ENCODE measurements at regions not wholly inside any gene's neighbourhood (a gene's known extent, or its start where the extent isn't known, plus 50 kb on each side); places are given as distances from the start of the nearest gene placed in this dataset.

- H3K4me3 ChIP-seq (ENCODE audit: extremely low read depth in 1 of 4, insufficient read depth in 2 of 4, low read depth in 3 of 4, low read length in 4 of 4) = no peak overlapping the region
- no peak overlapping the region for H2BK15ac ChIP-seq (ENCODE audit: low read length)
- no peak overlapping the region for H3K56ac ChIP-seq (replicated peaks; ENCODE audit: insufficient read length, low read depth, low read length)
- H2BK20ac ChIP-seq (ENCODE audit: low read length) = no peak overlapping the region
- no peak overlapping the region for H3K23ac ChIP-seq (ENCODE audit: insufficient read length)
- H3K23me2 ChIP-seq (ENCODE audit: low read depth, low read length) = peaks cover 3% of the 10 kb centered on the region; the same call in 1 of the 2 replicates
- H4K91ac ChIP-seq (replicated peaks; ENCODE audit: insufficient read length, low read length) = no peak overlapping the region
- H2AFZ ChIP-seq (ENCODE audit: low read length) = no peak overlapping the region
- POLR2A ChIA-PET (ENCODE audit: partially characterized antibody) = no interaction called here
- H3K79me1 ChIP-seq (ENCODE audit: low read depth, low read length) = 0 out of 2 replicates have a peak, but pooled peaks cover 3% of the 10 kb centered on the region
- no peak overlapping the region for H2BK12ac ChIP-seq (ENCODE audit: low read depth, low read length)
- no peak for DNase-seq (ENCODE audit: low read depth in 1 of 2, low spot score in 2 of 2)
- no peak overlapping the region for H2BK120ac ChIP-seq (replicated peaks; ENCODE audit: low read depth, low read length)
- 91% methylated on average over 1 of the region's 1 CpG; no CpG with 5 or more reads in 1 of the 2 experiments for WGBS, 2 experiments (ENCODE audit: extremely low coverage in 1 of 2, insufficient coverage in 1 of 2, insufficient read length in 1 of 2, insufficient replicate concordance in 2 of 2, low coverage in 1 of 2, low lambda C conversion rate in 2 of 2, missing lambda C conversion rate in 1 of 2)
- H3K27me3 ChIP-seq (replicated peaks in 1 of 4; ENCODE audit: control insufficient read depth in 3 of 4, extremely low read depth in 1 of 4, insufficient read depth in 3 of 4, low read length in 3 of 4) = no peaks in the 10 kb centered on the region
- H2BK5ac ChIP-seq (ENCODE audit: low read depth, low read length) = no peak overlapping the region
- no peak overlapping the region for H3K9ac ChIP-seq (replicated peaks in 1 of 4; ENCODE audit: extremely low read depth in 1 of 4, low read depth in 3 of 4, low read length in 3 of 4)
- no peak overlapping the region for H3K4ac ChIP-seq (replicated peaks; ENCODE audit: insufficient read length, low read depth, low read length)
- no peaks in the 10 kb centered on the region for H3K9me3 ChIP-seq (ENCODE audit: insufficient read depth in 2 of 2, low read depth in 1 of 2, low read length in 1 of 2)
- no peak overlapping the region for H4K5ac ChIP-seq (ENCODE audit: insufficient read length, low read depth, low read length)
- CTCF ChIA-PET (ENCODE audit: partially characterized antibody) = interaction anchor here (0.6 to 4.2 kb wide), 7 partner anchors 10 to 399 kb away, joined by 3 to 22 read pairs (median 4); no protein-coding TSS in a partner anchor
- H3K14ac ChIP-seq (ENCODE audit: insufficient read length) = no peak overlapping the region
- peaks cover 0 to 4% of the 10 kb centered on the region in 2 experiments for H4K20me1 ChIP-seq (replicated peaks in 1 of 2; ENCODE audit: control insufficient read depth in 1 of 2, insufficient read depth in 2 of 2, low read length in 2 of 2)
- H3K4me2 ChIP-seq (ENCODE audit: insufficient read depth in 1 of 2, low read depth in 2 of 2, low read length in 2 of 2) = no peak overlapping the region
- no peak for TF ChIP-seq NRF1 (IDR thresholded peaks at IDR 0.05; ENCODE audit: low read depth, low read length)
- no peak for TF ChIP-seq KDM4A (IDR thresholded peaks at IDR 0.05; ENCODE audit: low read depth, low read length, severe bottlenecking)
- TF ChIP-seq YY1 (IDR thresholded peaks at IDR 0.05; ENCODE audit: low read depth, low read length) = no peak
- no peak for TF ChIP-seq SP2 (IDR thresholded peaks at IDR 0.05; ENCODE audit: low read length)
- no peak for TF ChIP-seq POU5F1 (IDR thresholded peaks at IDR 0.05; ENCODE audit: low read depth, low read length)
- no peak for TF ChIP-seq POLR2A (IDR thresholded peaks at IDR 0.05; ENCODE audit: control extremely low read depth in 1 of 2, low read depth in 2 of 2, low read length in 2 of 2)
- TF ChIP-seq CBX8 (IDR thresholded peaks at IDR 0.05; ENCODE audit: borderline replicate concordance, low read depth, low read length) = no peak
- no peak for TF ChIP-seq JUN (IDR thresholded peaks at IDR 0.05; ENCODE audit: low read depth, low read length)
- TF ChIP-seq BRCA1 (IDR thresholded peaks at IDR 0.05; ENCODE audit: low read depth, low read length) = no peak
- no peak overlapping the region for H3K18ac ChIP-seq (ENCODE audit: extremely low read depth, low read length)
- H4K8ac ChIP-seq (ENCODE audit: extremely low read depth, insufficient read depth, low read length) = no peak overlapping the region
- no peaks in the 10 kb centered on the region for H3K36me3 ChIP-seq (ENCODE audit: control insufficient read depth in 2 of 4, insufficient read depth in 4 of 4, low read length in 3 of 4)
- no peaks in the 10 kb centered on the region; a peak in 3 of 7 replicates for H3K4me1 ChIP-seq (replicated peaks in 1 of 4; ENCODE audit: control insufficient read depth in 3 of 4, insufficient read depth in 4 of 4, low read length in 3 of 4)
- no peaks in the 10 kb centered on the region for H3K79me2 ChIP-seq (ENCODE audit: control insufficient read depth in 1 of 2, insufficient read depth in 2 of 2, low read length in 2 of 2)
- no peak overlapping the region for H2AK5ac ChIP-seq (ENCODE audit: low read depth, low read length)
- FAIRE-seq = no peak
- no peak overlapping the region for H3K27ac ChIP-seq (ENCODE audit: low read depth, low read length)
Measured at GRCh38 chr13:26976313-26976712, 195.3 kb downstream of the USP12 start.

Data from H1 (cell line).